ENCODE measurements at regions not wholly inside any gene's neighbourhood (a gene's known extent, or its start where the extent isn't known, plus 50 kb on each side); places are given as distances from the start of the nearest gene placed in this dataset.

- no peak for TF ChIP-seq CTCF (conservative IDR thresholded peaks at IDR 0.05; ENCODE audit: low read length)
- no peak for TF ChIP-seq EZH2phosphoT487 (IDR thresholded peaks at IDR 0.05; ENCODE audit: borderline replicate concordance)
Measured at GRCh38 chr11:109304159-109304558, 117.8 kb upstream of the C11orf87 start.
